Hippocampal formation (tissue), 2 donors: ENCODE measurements at regions not wholly inside any gene's neighbourhood (a gene's known extent, or its start where the extent isn't known, plus 50 kb on each side); places are given as distances from the start of the nearest gene placed in this dataset.
"Not testable (repeated sequence)": the region's sequence is repeated elsewhere in the genome, so short reads cannot be mapped to it uniquely, and the experiment has no call there.

Experiments used
- DNase-seq, 2 donors: peaks; one replicate each; lab custom pipeline; 2025; lab: John Stamatoyannopoulos, UW

DNA sequence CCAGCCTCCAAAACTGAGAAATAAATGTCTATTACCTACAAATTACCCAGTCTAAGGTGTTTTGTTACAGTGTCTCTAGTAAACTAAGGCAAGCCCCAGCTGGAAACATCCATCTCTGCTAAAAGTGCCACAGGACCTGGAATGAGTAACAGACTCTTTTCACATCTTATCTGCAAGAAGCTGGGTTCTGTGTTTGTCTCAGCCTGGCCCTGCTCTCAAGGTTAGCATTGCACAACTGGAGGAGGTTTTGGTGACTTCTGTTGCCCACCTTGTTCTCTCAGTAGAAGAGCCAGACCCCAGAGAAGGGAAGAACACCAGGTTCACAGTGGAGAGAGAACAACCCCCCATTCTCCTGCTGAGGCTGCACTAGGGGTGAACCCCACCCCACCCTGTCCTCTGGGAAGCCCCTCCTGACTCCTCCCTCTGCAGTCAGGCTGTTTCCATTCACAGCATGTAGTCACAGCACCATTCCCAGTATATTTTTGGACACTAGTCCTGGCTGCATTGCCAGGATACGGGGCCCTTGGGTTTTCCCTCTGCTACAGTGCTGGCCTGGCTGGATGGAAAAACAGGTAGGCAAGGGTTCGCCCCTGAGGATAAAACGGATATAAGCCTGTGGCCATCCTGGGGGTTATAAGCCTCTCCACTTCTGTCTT is 280.0 kb downstream of the BCL2L11 start:
- not testable (repeated sequence) for DNase-seq

DNA sequence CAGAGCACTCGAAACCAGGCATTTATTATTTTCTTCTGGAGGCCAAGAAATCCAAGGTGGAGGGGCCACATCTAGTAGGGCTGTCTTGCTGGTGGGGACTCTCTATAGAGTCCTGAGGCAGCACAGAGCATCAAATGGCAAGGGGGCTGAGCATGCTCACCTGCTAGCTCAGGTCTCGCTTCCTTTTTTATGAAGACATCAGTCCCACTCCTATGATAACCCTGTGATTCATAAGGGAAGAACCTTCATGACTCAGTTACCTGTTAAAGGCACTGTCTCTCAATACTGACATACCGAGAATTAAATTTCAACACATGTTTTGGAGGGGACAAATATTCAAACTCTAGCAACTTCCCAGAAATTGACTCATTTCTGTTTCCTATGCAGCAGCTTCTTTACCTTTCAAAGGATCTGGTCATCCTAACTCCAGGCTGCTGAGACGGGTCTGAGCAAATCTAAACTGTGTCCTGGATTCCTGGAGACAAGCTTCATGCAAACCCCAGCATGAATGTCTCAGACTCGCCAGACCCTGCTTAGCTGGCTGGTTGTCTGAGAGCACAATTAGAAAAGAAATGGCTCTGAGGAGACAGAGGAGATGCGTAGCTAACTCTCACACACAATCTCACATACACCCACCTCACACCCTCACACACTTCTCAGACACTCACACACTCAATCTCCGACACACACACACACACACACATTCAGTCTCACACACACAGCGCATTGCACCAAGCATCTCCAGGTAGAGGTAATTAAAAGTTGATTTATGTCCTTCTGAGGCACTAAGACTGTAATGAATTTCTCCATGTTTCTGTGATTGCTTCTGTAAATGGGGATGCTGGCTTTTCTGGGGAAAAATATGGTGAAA is 280.8 kb downstream of the BCL2L11 start:
- DNase-seq, result not testable (repeated sequence)

DNA sequence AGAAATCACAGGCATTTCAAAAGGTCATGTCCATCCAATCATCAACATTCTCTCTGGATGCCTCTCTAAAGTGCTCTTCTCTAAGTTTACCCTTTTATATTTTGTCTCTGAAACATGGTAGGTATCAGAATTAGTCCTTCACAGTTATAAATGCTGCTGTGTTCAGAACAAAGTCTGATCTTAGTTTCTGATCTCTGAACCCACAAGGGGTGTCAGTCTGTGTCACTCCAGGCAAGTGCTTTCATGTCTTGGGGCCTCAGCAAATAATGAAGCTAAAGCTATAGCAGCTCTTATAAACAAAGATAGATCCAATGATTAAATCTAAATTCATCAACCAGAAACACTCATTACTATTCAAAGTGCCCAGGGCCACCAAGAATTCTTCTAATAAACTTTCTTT is 281.7 kb downstream of the BCL2L11 start:
- DNase-seq, result not testable (repeated sequence)

DNA sequence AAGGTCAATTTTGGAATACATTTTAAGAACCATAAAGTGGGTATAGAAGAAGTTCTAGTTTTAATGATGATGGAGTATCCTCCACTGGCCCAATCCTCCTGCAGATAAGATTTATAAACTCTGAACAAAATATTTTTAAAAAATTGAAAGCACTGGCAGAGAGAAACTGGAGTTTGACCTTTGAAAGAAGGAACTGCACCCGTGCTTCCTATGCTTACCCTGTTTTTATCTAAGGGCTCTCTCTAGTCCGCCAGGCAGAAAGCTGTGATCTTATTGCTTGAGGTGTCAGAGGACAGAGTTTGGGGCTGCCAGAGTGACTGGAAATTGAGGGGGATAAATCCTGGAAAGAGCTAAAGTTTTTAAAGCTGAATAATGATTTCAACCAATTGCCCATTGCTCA is 282.6 kb downstream of the BCL2L11 start:
- not testable (repeated sequence) for DNase-seq

DNA sequence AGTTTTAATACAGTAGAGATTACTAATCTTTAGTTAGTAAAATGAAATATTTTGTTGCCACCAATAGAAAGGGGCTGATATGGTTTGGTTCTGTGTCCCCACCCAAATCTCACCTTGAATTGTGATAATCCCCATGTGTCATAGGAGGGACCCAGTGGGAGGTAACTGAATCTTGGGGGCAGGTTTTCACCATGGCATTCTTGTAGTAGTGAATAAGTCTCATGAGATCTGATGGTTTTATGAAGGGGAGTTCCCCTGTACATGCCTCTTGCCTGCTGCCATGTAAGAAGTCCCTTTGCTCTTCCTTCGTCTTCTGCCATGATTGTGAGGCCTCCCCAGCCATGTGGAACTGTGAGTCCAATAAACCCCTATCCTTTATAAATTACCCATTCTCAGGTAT is 285.9 kb downstream of the BCL2L11 start:
- DNase-seq, result not testable (repeated sequence)

DNA sequence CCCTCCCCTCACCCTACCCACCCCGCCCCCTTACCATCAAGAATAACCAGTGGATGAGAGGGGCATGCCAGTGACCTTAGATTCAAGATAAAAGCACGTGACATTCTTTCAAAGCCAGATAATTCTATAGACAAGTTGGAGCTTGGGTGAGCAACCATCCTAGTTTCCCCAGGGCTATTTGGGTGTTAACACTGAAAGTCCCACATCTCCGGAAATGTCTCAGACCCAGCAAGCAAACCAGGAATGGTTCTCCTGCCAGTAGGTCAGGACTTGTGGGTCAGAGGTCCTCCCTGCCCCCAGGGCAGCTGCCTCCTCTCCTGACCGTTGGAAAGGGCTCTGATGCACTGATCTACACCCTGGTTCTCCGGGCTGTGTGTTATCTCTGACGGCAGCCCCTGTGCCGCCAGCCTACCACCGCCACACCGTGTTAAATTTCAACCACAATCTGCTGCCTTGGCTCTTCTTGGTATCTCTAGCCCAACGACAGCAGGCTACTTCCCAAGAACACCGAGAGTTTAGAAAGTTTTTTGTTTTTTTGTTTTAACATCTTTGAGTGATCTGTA is 287.0 kb downstream of the BCL2L11 start:
- DNase-seq, result not testable (repeated sequence)

DNA sequence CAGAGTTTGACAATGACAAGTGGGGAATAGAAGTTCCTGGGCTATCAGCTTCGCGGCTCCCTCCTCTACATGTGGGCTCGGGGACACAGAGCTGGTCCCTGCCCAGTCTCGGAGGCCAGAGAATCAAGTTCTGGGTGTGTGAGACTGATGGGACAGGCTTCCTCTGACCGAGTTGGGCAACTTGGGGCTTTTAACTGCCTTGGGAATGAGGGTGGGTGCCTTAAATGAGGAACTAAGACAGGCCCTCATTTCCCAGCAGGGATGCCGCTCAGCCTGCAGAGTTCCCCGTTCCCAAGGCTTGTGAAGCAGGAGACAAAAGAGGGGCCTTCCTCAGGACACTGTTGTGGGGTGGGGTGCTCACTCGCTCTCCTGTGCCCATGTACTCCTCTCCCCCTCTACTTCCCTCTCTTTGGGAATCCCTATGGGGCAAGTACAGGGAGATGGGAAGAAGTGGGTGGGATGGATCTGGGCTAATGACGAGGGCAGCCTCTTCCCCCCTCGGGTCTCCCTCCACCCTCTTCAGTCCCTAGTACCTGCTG is 290.2 kb downstream of the BCL2L11 start:
- not testable (repeated sequence) for DNase-seq

DNA sequence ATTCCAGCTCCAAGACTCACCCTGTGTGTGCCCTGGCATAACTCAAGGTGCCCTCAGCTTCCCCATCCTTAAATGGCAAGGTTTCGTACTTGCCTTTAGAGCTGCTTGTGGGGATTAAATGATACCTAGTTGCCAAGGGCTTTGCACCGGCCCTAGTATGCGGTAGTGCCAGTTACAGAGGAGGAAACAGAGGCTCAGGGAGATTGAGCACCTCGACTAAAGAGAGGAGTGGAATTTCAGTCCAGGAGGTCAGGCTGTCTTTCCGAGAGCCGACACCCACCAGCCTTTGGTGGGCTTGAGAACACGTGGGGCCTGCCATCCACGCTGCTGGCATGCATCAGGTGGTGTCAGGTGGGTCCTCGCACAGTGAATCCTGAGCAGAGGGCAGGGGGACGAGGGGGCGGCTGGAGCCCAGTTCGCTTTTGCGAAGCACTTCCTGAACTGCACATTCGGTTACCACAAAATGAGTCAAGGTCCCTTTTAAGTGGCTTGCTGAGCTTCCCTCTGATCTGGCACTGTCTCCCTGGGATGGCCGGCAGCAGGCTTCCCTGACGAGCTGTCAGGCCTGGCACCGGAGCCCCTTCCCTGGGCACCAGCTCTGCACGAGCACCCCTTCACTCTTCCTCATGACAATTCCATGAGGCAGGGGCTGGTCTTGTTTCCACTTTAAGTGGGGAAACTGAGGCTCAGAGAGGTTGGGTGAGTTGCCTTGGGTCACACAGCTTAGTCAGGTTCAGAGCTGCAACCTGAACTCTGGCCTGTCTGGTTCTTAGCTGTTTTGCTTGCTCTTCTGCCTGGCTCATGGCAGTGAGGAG is 291.4 kb downstream of the BCL2L11 start:
- DNase-seq, result not testable (repeated sequence)

DNA sequence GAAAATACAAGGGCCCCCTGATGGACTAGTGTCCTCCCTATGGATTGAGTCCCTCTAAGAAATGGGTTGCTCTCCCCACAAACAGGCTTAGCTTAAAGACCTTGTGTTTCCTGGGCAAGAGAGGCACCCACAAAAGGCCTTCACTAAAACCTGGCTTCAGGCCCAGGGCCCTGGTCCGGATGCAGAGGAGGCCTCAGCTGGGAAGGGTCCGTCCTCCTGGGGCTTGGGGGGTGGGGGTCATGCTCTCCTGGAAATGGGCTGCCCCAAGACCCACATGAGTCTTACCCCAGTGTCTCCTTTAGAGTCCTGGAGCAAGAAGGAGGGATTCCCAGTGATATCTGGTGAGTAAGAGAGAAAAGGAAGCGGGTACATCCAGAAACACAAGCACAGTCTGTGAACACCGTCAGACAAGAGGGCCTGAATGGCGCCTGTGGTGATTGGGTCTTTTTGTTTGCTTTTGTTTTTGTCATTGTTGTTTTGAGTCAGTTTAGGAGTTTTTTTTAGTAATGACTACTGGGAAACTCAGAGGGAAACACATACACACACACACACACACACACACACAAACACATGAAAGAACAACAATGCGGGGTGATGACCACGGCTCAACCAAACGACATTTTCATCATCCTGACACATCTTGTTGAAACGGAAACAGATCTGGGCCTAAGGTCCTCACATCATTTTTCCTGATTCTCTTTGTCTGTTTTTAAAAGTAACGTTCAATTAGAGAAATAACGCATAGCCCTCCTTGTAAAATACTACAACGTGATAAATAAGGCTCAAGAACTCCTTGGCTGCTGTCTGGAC is 292.3 kb downstream of the BCL2L11 start:
- not testable (repeated sequence) for DNase-seq

DNA sequence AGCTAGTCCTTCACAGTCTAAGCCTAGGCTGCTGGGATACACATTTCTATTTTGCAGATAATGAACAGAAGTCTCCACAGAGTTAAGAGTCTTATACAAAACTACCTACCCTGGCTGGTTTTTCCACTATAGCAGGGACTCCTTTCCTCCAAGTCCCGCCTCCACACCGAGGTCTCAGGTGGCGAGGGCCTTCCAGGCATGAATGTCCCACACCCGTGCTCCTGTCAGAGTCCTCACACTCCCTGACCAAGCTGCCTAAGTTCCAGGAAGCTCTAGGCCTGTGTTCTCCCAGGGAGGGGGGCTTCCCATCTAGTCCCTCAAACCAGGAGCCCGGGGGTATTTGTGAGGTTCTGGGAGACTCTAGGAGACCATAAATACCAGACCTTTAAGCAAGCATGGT is 293.2 kb downstream of the BCL2L11 start:
- not testable (repeated sequence) for DNase-seq

DNA sequence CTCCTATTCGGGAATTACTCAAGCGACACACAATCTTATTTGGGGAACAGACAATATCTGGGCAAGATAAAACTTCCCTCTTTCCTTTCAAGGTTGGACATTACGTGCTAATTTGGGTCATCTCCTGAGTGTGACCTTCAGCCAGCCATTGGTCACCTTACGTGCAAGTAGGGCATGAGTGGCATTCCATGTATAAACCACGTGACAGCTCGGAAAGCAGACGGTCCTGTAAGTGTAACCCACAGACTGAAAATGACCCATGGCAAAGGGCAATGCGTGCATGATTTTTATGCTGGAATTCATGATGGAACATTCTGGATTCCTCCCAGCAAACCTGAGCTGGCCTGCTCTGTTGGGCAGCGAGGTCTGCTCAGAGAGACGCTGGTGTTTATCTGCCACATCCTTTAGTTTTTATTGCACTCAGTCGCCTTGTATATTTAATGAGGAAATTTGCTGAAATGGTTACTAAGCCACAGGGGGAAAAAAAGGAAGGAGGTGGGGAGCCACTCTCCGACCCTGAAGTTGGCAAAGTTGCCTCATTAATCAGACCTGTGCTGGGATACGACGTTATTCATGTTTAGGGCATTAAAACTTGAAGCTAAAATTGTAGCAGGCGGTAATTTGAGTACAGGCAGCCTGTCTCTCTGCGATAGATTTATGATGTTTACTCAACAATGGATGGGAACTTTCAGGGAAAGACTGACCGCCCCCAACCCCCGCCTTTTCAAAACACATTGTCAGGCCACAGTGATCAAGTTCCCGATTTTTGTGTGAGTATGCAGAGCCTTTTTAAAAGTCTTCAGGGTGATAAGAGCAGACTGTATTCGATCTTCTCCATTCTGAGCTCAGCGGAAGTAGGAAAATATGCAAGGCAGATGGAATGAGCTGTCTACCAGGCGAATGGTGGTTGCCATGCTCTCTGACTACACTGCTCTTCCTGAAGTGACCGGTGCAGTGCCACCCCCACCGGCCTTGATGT is 295.3 kb downstream of the BCL2L11 start:
- DNase-seq, result not testable (repeated sequence)

DNA sequence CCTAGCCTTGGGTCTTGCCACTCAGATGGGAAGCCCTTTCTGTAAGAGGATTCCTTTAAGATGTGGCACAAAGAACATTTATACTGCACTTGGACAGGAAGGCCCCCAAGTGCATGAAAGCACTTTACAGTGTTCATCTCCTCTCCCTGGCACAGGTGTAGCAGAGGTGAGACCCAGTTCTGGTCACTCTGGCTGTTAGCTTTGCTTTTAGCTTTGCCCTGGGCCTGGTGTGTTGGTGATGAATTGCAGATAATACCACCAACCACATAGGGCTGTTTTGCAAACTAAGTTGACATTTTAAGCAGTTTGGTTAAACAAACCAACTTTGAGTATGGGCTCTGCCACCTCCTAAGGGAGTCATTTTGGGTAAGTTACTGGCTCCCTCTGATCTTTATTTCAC is 296.3 kb downstream of the BCL2L11 start:
- not testable (repeated sequence) for DNase-seq

DNA sequence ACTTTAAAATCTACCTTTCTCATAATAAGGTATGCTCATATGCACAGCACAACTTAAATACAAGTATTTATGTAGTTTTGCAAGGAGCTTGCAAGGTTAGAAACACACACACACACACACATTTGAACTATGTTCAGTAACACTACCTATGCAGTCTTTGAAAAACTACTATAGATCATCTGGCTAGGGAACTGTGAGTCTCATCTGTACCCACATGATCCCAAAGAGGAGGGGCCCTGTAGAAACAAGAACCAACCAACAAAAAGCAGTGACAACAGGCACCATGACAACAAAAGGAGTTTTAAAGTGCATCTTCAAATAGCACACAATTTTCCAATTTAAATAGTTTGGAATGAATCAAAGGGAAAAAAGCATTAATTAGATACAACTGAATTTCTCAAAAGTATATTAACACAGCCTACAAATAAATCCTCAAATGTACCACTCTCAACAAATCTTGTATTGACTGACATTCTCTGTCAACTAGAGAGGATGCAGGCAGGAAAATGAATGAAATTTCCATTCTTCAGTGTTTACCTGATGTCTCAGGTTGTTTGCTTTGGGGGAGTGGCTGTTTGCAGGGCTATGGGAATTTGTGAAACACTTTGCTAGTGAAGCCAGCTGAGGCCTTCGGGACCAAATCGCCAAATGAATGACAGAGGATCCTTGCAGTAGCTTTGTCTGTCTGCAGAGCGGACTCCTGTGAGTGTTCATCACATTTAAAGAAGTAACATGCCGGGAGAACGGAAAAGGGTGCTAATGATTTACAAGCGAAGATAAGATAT is 297.6 kb downstream of the BCL2L11 start:
- not testable (repeated sequence) for DNase-seq

DNA sequence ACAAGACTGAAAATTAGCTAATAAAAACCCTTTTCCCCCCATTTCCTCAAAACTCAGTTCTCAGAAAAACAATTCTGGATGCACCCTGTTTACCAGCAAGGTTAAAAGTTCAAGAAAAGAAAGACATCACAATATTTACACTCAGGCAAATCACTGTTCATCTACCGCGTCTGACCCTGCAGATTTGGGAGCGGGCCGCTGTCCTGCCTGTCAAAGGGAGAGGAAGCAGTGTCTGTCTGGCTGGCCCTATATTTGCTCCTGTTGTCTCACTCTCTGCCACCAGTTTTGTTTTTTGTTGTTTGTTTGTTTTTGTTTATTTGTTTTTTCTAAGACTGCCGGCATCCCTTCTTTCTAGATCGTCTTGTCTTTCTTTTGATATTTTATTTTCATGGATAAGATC is 299.4 kb downstream of the BCL2L11 start:
- DNase-seq, result not testable (repeated sequence)

DNA sequence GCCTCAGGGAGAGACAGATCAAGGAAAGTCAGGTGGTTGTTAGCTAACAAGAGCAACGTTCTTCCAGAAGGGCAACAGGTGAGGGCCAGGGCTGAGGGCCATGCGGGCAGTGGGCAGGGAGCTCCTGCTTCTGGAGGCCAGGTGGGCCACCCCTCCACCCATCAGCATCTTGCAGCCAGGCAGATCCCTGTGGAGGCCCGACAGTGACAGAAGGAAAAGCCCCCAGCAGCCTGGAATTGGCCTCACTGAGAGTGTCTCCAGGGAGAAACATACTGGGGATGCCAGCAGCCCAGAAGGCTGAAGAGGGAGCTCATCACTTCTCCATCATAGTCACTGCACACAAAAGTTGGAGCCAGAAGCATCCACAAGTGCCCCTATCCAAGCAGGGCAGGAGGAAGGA is 300.1 kb downstream of the BCL2L11 start:
- DNase-seq, result not testable (repeated sequence)

DNA sequence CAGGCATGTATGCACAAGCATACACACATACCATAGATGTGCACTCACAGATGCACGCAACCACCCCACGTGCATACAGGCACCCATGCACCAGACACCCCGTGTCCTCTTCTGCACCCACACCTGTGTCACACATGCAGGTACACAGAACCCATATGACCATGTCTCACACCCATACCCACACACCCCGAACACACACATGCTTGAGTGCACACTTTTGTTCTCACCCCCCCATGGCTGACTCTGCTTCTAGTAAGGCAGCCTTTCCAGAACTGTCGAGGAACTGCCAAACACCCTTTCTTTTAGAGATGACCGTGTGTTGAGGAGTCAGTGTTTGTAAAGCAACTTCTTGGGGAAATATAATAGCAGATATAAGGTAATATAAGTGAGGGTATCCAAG is 301.2 kb downstream of the BCL2L11 start:
- not testable (repeated sequence) for DNase-seq

DNA sequence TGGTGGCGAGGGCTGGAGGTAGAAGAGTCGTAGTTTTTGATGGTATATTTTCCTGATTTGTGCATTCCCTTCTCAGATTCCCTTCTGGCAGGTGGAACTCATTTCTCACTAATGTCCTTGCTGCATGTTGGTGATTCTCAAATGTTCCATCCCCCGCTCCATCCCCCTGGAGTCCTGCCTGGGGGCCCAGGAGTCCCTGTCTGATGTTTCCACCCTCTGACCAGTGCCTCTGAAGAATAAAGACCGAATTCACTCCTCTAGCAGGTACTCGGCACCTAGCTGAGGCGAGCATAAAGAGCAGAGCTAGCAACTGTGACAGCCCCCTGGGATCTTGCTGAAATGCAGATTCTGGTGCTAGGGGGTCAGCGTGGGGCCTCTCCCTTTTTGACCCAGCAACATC is 301.8 kb downstream of the BCL2L11 start:
- DNase-seq, result not testable (repeated sequence)

DNA sequence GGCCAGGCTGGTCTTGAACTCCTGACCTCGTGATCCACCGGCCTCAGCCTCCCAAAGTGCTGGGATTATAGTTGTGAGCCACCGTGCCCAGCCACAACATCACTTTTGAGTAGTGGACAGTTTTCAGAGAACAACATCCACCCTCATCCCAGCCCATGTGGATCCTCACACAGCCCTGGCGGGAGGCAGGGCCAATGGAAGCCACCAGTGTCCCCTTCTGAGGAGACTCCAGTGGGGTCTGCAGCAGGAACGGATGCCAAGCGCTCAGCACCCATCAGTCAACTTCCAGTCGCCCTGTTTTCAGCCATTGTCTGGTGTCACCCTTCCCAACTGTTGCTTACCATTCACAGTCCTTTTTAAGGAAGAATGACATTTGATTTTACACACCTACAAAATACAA is 302.5 kb downstream of the BCL2L11 start:
- not testable (repeated sequence) for DNase-seq

DNA sequence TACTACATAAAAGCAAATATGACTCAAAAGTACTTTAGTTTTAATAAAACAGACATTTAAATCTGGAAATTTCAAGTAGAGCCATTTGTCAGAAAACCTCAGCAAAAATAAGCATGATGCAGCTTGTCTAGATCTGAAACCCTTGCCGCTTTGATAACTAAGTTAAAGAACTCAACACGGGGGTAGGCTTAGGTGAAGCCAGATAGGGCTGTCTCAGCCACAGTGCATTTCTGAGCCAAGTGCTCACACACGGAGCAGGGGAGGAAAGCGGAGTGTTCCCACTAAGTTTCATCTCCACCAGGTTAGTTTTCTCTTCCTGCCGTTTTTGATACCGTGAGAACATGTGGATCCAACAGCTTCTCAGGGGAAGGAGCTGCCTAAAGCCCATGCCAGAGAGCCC is 303.5 kb downstream of the BCL2L11 start:
- not testable (repeated sequence) for DNase-seq
